ENCODE measurements at regions not wholly inside any gene's neighbourhood (a gene's known extent, or its start where the extent isn't known, plus 50 kb on each side); places are given as distances from the start of the nearest gene placed in this dataset.

DNA sequence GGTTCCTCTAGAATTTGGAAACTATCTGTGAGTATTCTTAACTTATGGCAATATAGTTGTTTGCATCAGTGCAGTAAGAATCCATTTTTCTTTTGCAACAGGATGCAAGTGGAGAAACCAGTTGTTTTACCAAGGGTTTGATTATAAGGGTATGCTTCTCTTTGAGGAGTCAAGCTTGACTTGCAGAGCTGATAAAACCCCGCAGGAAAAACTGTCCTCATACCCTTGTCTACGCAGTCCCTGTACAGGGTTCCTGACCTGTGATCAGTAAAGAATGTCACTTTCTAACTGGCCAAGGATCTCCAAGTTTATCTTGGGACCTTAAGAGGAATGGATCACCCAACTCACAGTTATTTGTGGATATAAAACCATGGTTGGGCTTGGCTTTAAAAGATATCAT, 161.1 kb upstream of the OLIG3 start:
- intact Hi-C loops (cut with DNase I) = no loop called here
- no peaks in the 10 kb centered on the region for H3K36me3 ChIP-seq
- peaks cover 0 to 39% (median 31%) of the 10 kb centered on the region in 11 donors for H3K9me3 ChIP-seq
- no peak for ATAC-seq
- DNase-seq = no peak
- no peak overlapping the region for H3K27ac ChIP-seq
- WGBS, 2 donors = 82 to 89% methylated on average over 2 of the region's 2 CpGs
- H3K27me3 ChIP-seq = no peaks in the 10 kb centered on the region
- TF ChIP-seq, protein P1, sequence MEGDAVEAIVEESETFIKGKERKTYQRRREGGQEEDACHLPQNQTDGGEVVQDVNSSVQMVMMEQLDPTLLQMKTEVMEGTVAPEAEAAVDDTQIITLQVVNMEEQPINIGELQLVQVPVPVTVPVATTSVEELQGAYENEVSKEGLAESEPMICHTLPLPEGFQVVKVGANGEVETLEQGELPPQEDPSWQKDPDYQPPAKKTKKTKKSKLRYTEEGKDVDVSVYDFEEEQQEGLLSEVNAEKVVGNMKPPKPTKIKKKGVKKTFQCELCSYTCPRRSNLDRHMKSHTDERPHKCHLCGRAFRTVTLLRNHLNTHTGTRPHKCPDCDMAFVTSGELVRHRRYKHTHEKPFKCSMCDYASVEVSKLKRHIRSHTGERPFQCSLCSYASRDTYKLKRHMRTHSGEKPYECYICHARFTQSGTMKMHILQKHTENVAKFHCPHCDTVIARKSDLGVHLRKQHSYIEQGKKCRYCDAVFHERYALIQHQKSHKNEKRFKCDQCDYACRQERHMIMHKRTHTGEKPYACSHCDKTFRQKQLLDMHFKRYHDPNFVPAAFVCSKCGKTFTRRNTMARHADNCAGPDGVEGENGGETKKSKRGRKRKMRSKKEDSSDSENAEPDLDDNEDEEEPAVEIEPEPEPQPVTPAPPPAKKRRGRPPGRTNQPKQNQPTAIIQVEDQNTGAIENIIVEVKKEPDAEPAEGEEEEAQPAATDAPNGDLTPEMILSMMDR (IDR thresholded peaks at IDR 0.05) = no peak
- peaks cover 0 to 15% (median 0%) of the 10 kb centered on the region in 9 donors for H3K4me1 ChIP-seq
- no peak overlapping the region for H3K4me3 ChIP-seq

DNA sequence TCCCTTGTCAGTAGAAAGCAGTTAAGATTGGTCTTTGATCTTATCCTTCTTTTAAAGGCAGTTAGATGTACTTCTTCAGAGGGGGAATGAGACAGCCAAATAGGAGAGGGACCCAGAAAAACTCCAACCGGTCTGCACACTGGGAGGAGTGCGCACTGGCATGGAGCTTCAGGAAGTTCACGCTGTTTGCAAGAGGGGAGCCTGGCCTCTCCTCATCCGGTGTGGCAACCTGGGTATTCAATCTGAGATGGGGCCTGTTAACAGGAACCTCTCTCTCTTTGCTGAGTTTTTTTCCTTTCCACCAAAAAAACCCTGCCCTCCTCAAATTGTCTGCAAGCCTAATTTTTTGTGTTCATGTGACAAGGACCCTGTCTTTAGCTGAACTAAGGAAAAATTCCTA, 162.5 kb upstream of the OLIG3 start:
- Histone ChIP-seq H3K27me3 (no peaks in the 10 kb centered on the region), H3K4me3 (no peak overlapping the region), H3K4me1 (peaks cover 0 to 6% (median 0%) of the 10 kb centered on the region in 9 donors), H3K9me3 (peaks cover 0 to 39% (median 31%) of the 10 kb centered on the region in 11 donors), H3K27ac (no peak overlapping the region), H3K36me3 (no peaks in the 10 kb centered on the region)
- no peak for ATAC-seq
- WGBS, 2 donors = 92 to 95% methylated on average over 4 of the region's 4 CpGs
- intact Hi-C loops (cut with DNase I) = no loop called here
- TF ChIP-seq, protein P1 (IDR thresholded peaks at IDR 0.05) = no peak
- no peak for DNase-seq

DNA sequence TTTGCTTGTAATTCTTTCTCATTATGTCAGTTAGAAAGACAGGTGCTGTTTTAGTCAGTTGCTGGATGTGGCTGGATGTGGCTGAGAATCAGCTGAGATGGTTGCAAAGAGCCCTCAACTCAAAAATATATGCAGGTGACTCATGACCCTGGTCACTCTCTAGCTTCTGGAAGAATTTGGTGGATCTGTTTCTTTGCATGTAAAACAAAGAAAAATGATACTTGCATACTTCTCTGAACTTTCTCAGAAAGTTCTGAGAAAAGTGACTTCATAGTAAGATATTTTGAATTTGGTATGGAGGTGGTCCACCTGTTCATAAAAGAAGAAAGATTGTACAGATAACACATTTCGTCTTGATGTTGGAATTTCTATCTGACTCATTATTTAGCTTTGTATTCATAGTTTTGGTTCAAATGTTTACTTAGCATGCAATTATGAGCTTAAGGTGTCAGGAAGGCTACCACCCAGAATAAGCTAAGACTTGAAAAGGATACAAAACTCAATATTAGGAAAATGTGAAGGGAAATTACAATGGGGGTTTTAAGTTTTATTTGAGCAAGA, 163.2 kb upstream of the OLIG3 start:
- ATAC-seq = no peak
- TF ChIP-seq, protein P1 (IDR thresholded peaks at IDR 0.05) = no peak
- 62 to 73% methylated on average over 1 of the region's 1 CpG for WGBS, 2 donors

DNA sequence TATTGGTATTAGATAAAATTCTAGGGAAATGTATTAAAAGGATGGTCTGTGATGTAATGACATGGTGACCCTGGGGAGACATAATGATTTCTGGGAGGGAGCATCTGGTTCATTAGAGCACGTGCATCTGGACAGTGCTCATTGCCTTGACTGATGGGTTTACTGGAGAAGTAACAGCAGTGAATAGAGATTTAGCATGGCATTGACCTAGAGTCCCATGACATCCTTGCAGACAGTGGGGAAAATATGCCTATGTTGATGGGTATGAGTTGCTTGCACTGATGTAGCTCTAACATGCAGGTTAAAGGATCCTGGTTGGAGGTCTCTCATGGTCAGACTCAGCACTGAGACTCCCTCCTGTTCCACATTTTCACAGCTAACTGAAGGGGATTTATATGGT, 164.1 kb upstream of the OLIG3 start:
- H3K27ac ChIP-seq = no peak overlapping the region
- H3K36me3 ChIP-seq = no peaks in the 10 kb centered on the region
- DNase-seq (no peak), ATAC-seq (no peak)
- TF ChIP-seq, protein P1 (IDR thresholded peaks at IDR 0.05) = no peak
- WGBS, 2 donors = 69 to 79% methylated on average over 1 of the region's 1 CpG
- intact Hi-C loops (cut with DNase I) = no loop called here
- no peak overlapping the region for H3K4me3 ChIP-seq
- H3K27me3 ChIP-seq = no peaks in the 10 kb centered on the region
- H3K9me3 ChIP-seq = peaks cover 0 to 32% (median 23%) of the 10 kb centered on the region in 11 donors
- peaks cover 0 to 6% (median 0%) of the 10 kb centered on the region in 9 donors for H3K4me1 ChIP-seq

More for the DNA sequence above, 163.2 kb upstream of the OLIG3 start:
- Histone ChIP-seq H3K4me3 (no peak overlapping the region), H3K36me3 (no peaks in the 10 kb centered on the region), H3K9me3 (peaks cover 0 to 39% (median 30%) of the 10 kb centered on the region in 11 donors), H3K4me1 (peaks cover 0 to 6% (median 0%) of the 10 kb centered on the region in 9 donors), H3K27ac (no peak overlapping the region), H3K27me3 (no peaks in the 10 kb centered on the region)
- intact Hi-C loops (cut with DNase I) = no loop called here
- no peak for DNase-seq

Measured in heart right ventricle (tissue), 16 donors.